GM12892 (cell line): ENCODE measurements at regions not wholly inside any gene's neighbourhood (a gene's known extent, or its start where the extent isn't known, plus 50 kb on each side); places are given as distances from the start of the nearest gene placed in this dataset.
"Not testable (repeated sequence)": the region's sequence is repeated elsewhere in the genome, so short reads cannot be mapped to it uniquely, and the experiment has no call there.

Experiments used
- POLR2A ChIP-seq: IDR thresholded peaks from 2 replicates; pipeline ENCODE4 v1.6.1; 2011; ENCODE audit warnings: low read depth, low read length, control low read depth
- POLR2AphosphoS5 ChIP-seq: IDR thresholded peaks from 2 replicates; pipeline ENCODE4 v1.6.1; 2011; ENCODE audit warnings: low read depth, low read length, control low read depth
- TAF1 ChIP-seq: IDR thresholded peaks from 2 replicates; pipeline ENCODE4 v1.6.1; 2011; ENCODE audit warnings: low read depth, mild to moderate bottlenecking, control low read depth, low read length, borderline replicate concordance

GRCh38 chr2:75871762-75872614, 161.3 kb upstream of the GCFC2 start:
- not testable (repeated sequence) for TF ChIP-seq POLR2AphosphoS5, POLR2A, TAF1
